ENCODE measurements at regions not wholly inside any gene's neighbourhood (a gene's known extent, or its start where the extent isn't known, plus 50 kb on each side); places are given as distances from the start of the nearest gene placed in this dataset.

- no peak for ATAC-seq (ENCODE audit: poor library complexity)
- ChIA-PET CTCF (no interaction called here), POLR2A (no interaction called here)
- Histone ChIP-seq H3K9me3 (ENCODE audit: control insufficient read depth in 1 of 2, insufficient read depth in 1 of 2, low read length in 2 of 2) (no peaks in the 10 kb centered on the region), H3K4me1 (ENCODE audit: insufficient read depth, low read length) (no peaks in the 10 kb centered on the region), H3K27me3 (ENCODE audit: control insufficient read depth in 1 of 2, insufficient read depth in 2 of 2, low read length in 2 of 2) (no peaks in the 10 kb centered on the region), H3K36me3 (ENCODE audit: insufficient read depth, low read length) (no peaks in the 10 kb centered on the region), H3K27ac (ENCODE audit: low read depth in 1 of 2, low read length in 2 of 2) (no peak overlapping the region), H3K4me3 (ENCODE audit: low read length) (no peak overlapping the region)
- Mint-ChIP-seq H3K27me3 (no peaks in the 10 kb centered on the region), H3K4me3 (no peak overlapping the region), H3K36me3 (ENCODE audit: low read depth) (peaks cover 15% of the 10 kb centered on the region), H3K9me3 (peaks cover 2% of the 10 kb centered on the region), H3K4me1 (ENCODE audit: low read depth) (no peaks in the 10 kb centered on the region), H3K27ac (no peak overlapping the region)
- intact Hi-C loops (cut with DNase I, micrococcal nuclease): no loop called here
- no peak for TF ChIP-seq CTCF (IDR thresholded peaks at IDR 0.05)
- DNase-seq: no peak
Measured at GRCh38 chr4:13309751-13310150, 174.4 kb downstream of the RAB28 start.

GRCh38 chr4:13306356-13306755, 177.8 kb downstream of the RAB28 start:
- intact Hi-C loops (cut with DNase I, micrococcal nuclease): no loop called here
- no peak overlapping the region for H3K27ac ChIP-seq (ENCODE audit: low read depth in 1 of 2, low read length in 2 of 2)
- TF ChIP-seq CTCF (IDR thresholded peaks at IDR 0.05): no peak
- Mint-ChIP-seq H3K4me1 (ENCODE audit: low read depth) (no peaks in the 10 kb centered on the region), H3K27ac (no peak overlapping the region), H3K9me3 (peaks cover 8% of the 10 kb centered on the region), H3K4me3 (no peak overlapping the region), H3K36me3 (ENCODE audit: low read depth) (peaks cover 32% of the 10 kb centered on the region), H3K27me3 (no peaks in the 10 kb centered on the region)
- CTCF ChIA-PET: no interaction called here
- H3K9me3 ChIP-seq (ENCODE audit: control insufficient read depth in 1 of 2, insufficient read depth in 1 of 2, low read length in 2 of 2): peaks cover 0 to 5% of the 10 kb centered on the region in 2 experiments
- DNase-seq (no peak), ATAC-seq (ENCODE audit: poor library complexity) (no peak)
- H3K4me3 ChIP-seq (ENCODE audit: low read length): no peak overlapping the region
- no peaks in the 10 kb centered on the region for H3K36me3 ChIP-seq (ENCODE audit: insufficient read depth, low read length)
- no peaks in the 10 kb centered on the region for H3K4me1 ChIP-seq (ENCODE audit: insufficient read depth, low read length)
- POLR2A ChIA-PET: no interaction called here
- H3K27me3 ChIP-seq (ENCODE audit: control insufficient read depth in 1 of 2, insufficient read depth in 2 of 2, low read length in 2 of 2): no peaks in the 10 kb centered on the region

GRCh38 chr4:13302876-13303275, 181.3 kb downstream of the RAB28 start:
- Mint-ChIP-seq H3K36me3 (ENCODE audit: low read depth) (peaks cover 61% of the 10 kb centered on the region), H3K4me3 (no peak overlapping the region), H3K4me1 (ENCODE audit: low read depth) (no peaks in the 10 kb centered on the region), H3K27ac (no peak overlapping the region), H3K27me3 (no peaks in the 10 kb centered on the region), H3K9me3 (peaks cover 15% of the 10 kb centered on the region)
- no peak for TF ChIP-seq CTCF (IDR thresholded peaks at IDR 0.05)
- POLR2A ChIA-PET: no interaction called here
- ATAC-seq (ENCODE audit: poor library complexity): no peak
- CTCF ChIA-PET: no interaction called here
- Histone ChIP-seq H3K9me3 (ENCODE audit: control insufficient read depth in 1 of 2, insufficient read depth in 1 of 2, low read length in 2 of 2) (peaks cover 0 to 13% of the 10 kb centered on the region in 2 experiments), H3K4me1 (ENCODE audit: insufficient read depth, low read length) (no peaks in the 10 kb centered on the region), H3K4me3 (ENCODE audit: low read length) (no peak overlapping the region), H3K36me3 (ENCODE audit: insufficient read depth, low read length) (no peaks in the 10 kb centered on the region), H3K27me3 (ENCODE audit: control insufficient read depth in 1 of 2, insufficient read depth in 2 of 2, low read length in 2 of 2) (no peaks in the 10 kb centered on the region), H3K27ac (ENCODE audit: low read depth in 1 of 2, low read length in 2 of 2) (no peak overlapping the region)
- DNase-seq: no peak
- intact Hi-C loops (cut with DNase I, micrococcal nuclease): no loop called here
